ENCODE measurements at regions not wholly inside any gene's neighbourhood (a gene's known extent, or its start where the extent isn't known, plus 50 kb on each side); places are given as distances from the start of the nearest gene placed in this dataset.
"Not testable (repeated sequence)": the region's sequence is repeated elsewhere in the genome, so short reads cannot be mapped to it uniquely, and the experiment has no call there.

DNA sequence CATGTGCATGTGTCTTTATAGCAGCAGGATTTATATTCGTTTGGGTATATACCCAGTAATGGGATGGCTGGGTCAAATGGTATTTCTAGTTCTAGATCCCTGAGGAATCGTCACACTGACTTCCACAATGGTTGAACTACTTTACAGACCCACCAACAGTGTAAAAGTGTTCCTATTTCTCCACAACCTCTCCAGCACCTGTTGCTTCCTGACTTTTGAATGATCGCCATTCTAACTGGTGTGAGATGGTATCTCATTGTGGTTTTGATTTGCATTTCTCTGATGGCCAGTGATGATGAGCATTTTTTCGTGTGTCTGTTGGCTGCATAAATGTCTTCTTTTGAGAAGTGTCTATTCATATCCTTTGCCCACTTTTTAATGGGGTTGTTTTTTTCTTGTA is 617.9 kb downstream of the KCTD12 start:
- TF ChIP-seq CTCF, POLR2A (IDR thresholded peaks at IDR 0.05): not testable (repeated sequence)

Data from Peyer's patch (tissue), 4 donors.